DOHH2 (cell line): ENCODE measurements at regions not wholly inside any gene's neighbourhood (a gene's known extent, or its start where the extent isn't known, plus 50 kb on each side); places are given as distances from the start of the nearest gene placed in this dataset.

Experiments used
- H3F3A ChIP-seq: fragments of 200-600 bp; sonication (generic), shearing (Covaris generic); 2 replicates; pipeline ENCODE4 v1.6.0; 2016; ENCODE audit warnings: antibody characterized with exemption, mild to moderate bottlenecking; ENCODE audit not compliant: control insufficient read depth, insufficient read depth
- H3K27ac ChIP-seq: fragments of 200-600 bp; sonication (generic); 2 replicates; pipeline ENCODE4 v1.5.1; 2014; ENCODE audit warnings: low read depth, mild to moderate bottlenecking, low read length, moderate library complexity
- H3K27me3 ChIP-seq: fragments of 200-600 bp; sonication (generic); 2 replicates; pipeline ENCODE4 v1.6.1; 2014; ENCODE audit warnings: mild to moderate bottlenecking, low read length, mixed read lengths; ENCODE audit not compliant: control insufficient read depth
- H3K36me3 ChIP-seq: fragments of 200-600 bp; sonication (generic); 2 replicates; pipeline ENCODE4 v1.6.1; 2014; ENCODE audit warnings: mild to moderate bottlenecking, low read length, moderate library complexity, mixed read lengths; ENCODE audit not compliant: control insufficient read depth
- H3K4me1 ChIP-seq: fragments of 200-600 bp; sonication (generic); 2 replicates; pipeline ENCODE4 v1.6.1; 2014; ENCODE audit warnings: mild to moderate bottlenecking, low read length, mixed read lengths; ENCODE audit not compliant: control insufficient read depth
- H3K4me2 ChIP-seq: fragments of 200-600 bp; sonication (generic); 2 replicates; pipeline ENCODE4 v1.6.0; 2014; ENCODE audit warnings: mild to moderate bottlenecking, low read length, moderate library complexity
- H3K4me3 ChIP-seq: fragments of 200-600 bp; sonication (generic); 2 replicates; pipeline ENCODE4 v1.5.1; 2014; ENCODE audit warnings: mild to moderate bottlenecking, low read length, mixed read lengths
- H3K79me2 ChIP-seq: fragments of 200-600 bp; sonication (generic); 2 replicates; pipeline ENCODE4 v1.6.1; 2014; ENCODE audit warnings: mild to moderate bottlenecking, low read length, mixed read lengths; ENCODE audit not compliant: control insufficient read depth
- H3K9me2 ChIP-seq: fragments of 200-600 bp; sonication (generic); replicated peaks from 2 replicates; pipeline ENCODE4 v1.6.1; 2014; ENCODE audit warnings: mild to moderate bottlenecking, low read length, mixed read lengths; ENCODE audit not compliant: control insufficient read depth
- H3K9me3 ChIP-seq: fragments of 200-600 bp; sonication (generic); 2 replicates; pipeline ENCODE4 v1.6.1; 2014; ENCODE audit warnings: antibody characterized with exemption, low read length, mixed read lengths; ENCODE audit not compliant: control insufficient read depth, insufficient read depth
- H4K20me1 ChIP-seq: fragments of 200-600 bp; sonication (generic); 2 replicates; pipeline ENCODE4 v1.6.0; 2014; ENCODE audit warnings: low read depth, mild to moderate bottlenecking, antibody characterized with exemption, low read length, moderate library complexity; ENCODE audit not compliant: control insufficient read depth, insufficient read depth
- CTCF ChIP-seq: fragments of 200-600 bp; sonication (generic); IDR thresholded peaks from one replicate; pipeline ENCODE4 v1.5.1; 2014; ENCODE audit warnings: antibody characterized with exemption, mild to moderate bottlenecking, low read depth, low read length; ENCODE audit not compliant: poor library complexity, severe bottlenecking
- EZH2phosphoT487 ChIP-seq: fragments of 200-600 bp; sonication (generic); IDR thresholded peaks from 2 replicates; pipeline ENCODE4 v1.6.1; 2017; ENCODE audit warnings: borderline replicate concordance, mild to moderate bottlenecking, antibody characterized with exemption, low read length, moderate library complexity, mixed read lengths

GRCh38 chr4:162360369-162361149, 196.8 kb upstream of the FSTL5 start:
- no peak overlapping the region for H3K4me3 ChIP-seq
- H3K79me2 ChIP-seq, result no peaks in the 10 kb centered on the region
- H3F3A ChIP-seq, result no peaks in the 10 kb centered on the region
- H3K9me3 ChIP-seq, result no peaks in the 10 kb centered on the region
- no peaks in the 10 kb centered on the region for H3K4me1 ChIP-seq
- no peak overlapping the region for H3K27ac ChIP-seq
- no peaks in the 10 kb centered on the region for H3K9me2 ChIP-seq
- no peaks in the 10 kb centered on the region for H4K20me1 ChIP-seq
- no peak overlapping the region for H3K4me2 ChIP-seq
- H3K27me3 ChIP-seq, result no peaks in the 10 kb centered on the region
- no peaks in the 10 kb centered on the region for H3K36me3 ChIP-seq
- TF ChIP-seq CTCF, result no peak
- no peak for TF ChIP-seq EZH2phosphoT487

- Histone ChIP-seq H3K9me2 (no peaks in the 10 kb centered on the region), H3K4me1 (no peaks in the 10 kb centered on the region), H3K27ac (no peak overlapping the region), H3F3A (no peaks in the 10 kb centered on the region), H3K4me3 (no peak overlapping the region), H3K4me2 (no peak overlapping the region), H3K36me3 (no peaks in the 10 kb centered on the region), H4K20me1 (no peaks in the 10 kb centered on the region), H3K27me3 (no peaks in the 10 kb centered on the region), H3K9me3 (no peaks in the 10 kb centered on the region), H3K79me2 (no peaks in the 10 kb centered on the region)
- no peak for TF ChIP-seq CTCF
- TF ChIP-seq EZH2phosphoT487, result no peak
Measured at GRCh38 chr4:162356181-162356580, 192.4 kb upstream of the FSTL5 start.

GRCh38 chr4:162352580-162353107, 188.8 kb upstream of the FSTL5 start:
- Histone ChIP-seq H3K4me2 (no peak overlapping the region), H3K9me2 (no peaks in the 10 kb centered on the region), H3K79me2 (no peaks in the 10 kb centered on the region), H3K4me1 (no peaks in the 10 kb centered on the region), H3K36me3 (no peaks in the 10 kb centered on the region), H3K9me3 (no peaks in the 10 kb centered on the region), H3K27me3 (no peaks in the 10 kb centered on the region), H4K20me1 (no peaks in the 10 kb centered on the region), H3F3A (no peaks in the 10 kb centered on the region), H3K27ac (no peak overlapping the region), H3K4me3 (no peak overlapping the region)
- TF ChIP-seq EZH2phosphoT487 (no peak), CTCF (no peak)
